CD4-positive, alpha-beta T cell treated with Interleukin-1 beta for 1 hour (primary cell): ENCODE measurements at regions not wholly inside any gene's neighbourhood (a gene's known extent, or its start where the extent isn't known, plus 50 kb on each side); places are given as distances from the start of the nearest gene placed in this dataset.
"Not testable (repeated sequence)": the region's sequence is repeated elsewhere in the genome, so short reads cannot be mapped to it uniquely, and the experiment has no call there.

Source experiments
- DNase-seq, 2 donors: peaks; one replicate each; pipeline ENCODE4 v3.0.0-alpha.2; 2020 to 2022

GRCh38 chr12:125512541-125513298 lies 447.5 kb downstream of the AACS start:
- DNase-seq = no peak

GRCh38 chr12:125515887-125516286 lies 450.7 kb downstream of the AACS start:
- DNase-seq = no peak

- DNase-seq = no peak
These were observed 452.8 kb downstream of the AACS start for GRCh38 chr12:125518074-125518473.

GRCh38 chr12:125519026-125519651 lies 453.9 kb downstream of the AACS start:
- no peak for DNase-seq

- DNase-seq = no peak
These were observed 460.6 kb downstream of the AACS start for GRCh38 chr12:125525879-125526278.

- no peak for DNase-seq
These were observed 463.0 kb downstream of the AACS start for GRCh38 chr12:125528281-125528680.

GRCh38 chr12:125530201-125530600 lies 465.0 kb downstream of the AACS start:
- no peak for DNase-seq

GRCh38 chr12:125530876-125531275 lies 465.6 kb downstream of the AACS start:
- DNase-seq = no peak

- no peak for DNase-seq
These were observed 466.3 kb downstream of the AACS start for GRCh38 chr12:125531574-125531973.

GRCh38 chr12:125533434-125534029 lies 468.3 kb downstream of the AACS start:
- DNase-seq = no peak

- no peak for DNase-seq
These were observed 473.4 kb downstream of the AACS start for GRCh38 chr12:125538401-125539199.

GRCh38 chr12:125540580-125541204 lies 475.5 kb downstream of the AACS start:
- no peak for DNase-seq

GRCh38 chr12:125544960-125545359 lies 479.7 kb downstream of the AACS start:
- no peak for DNase-seq

GRCh38 chr12:125549171-125549570 lies 483.9 kb downstream of the AACS start:
- no peak for DNase-seq

- no peak for DNase-seq
These were observed 484.6 kb downstream of the AACS start for GRCh38 chr12:125549836-125550235.

- no peak for DNase-seq
These were observed 487.1 kb downstream of the AACS start for GRCh38 chr12:125552295-125552694.

GRCh38 chr12:125561008-125561407 lies 495.8 kb downstream of the AACS start:
- not testable (repeated sequence) for DNase-seq

- no peak for DNase-seq
These were observed 499.5 kb downstream of the AACS start for GRCh38 chr12:125564753-125565152.

- DNase-seq = no peak
These were observed 502.3 kb downstream of the AACS start for GRCh38 chr12:125567581-125567980.

- DNase-seq = no peak
These were observed 503.1 kb downstream of the AACS start for GRCh38 chr12:125568306-125568705.

GRCh38 chr12:125573271-125573670 lies 508.0 kb downstream of the AACS start:
- DNase-seq = no peak

- DNase-seq = no peak
These were observed 512.1 kb downstream of the AACS start for GRCh38 chr12:125577334-125577733.

GRCh38 chr12:125579916-125580315 lies 514.7 kb downstream of the AACS start:
- DNase-seq = no peak
